WTC11 (cell line): ENCODE measurements at regions not wholly inside any gene's neighbourhood (a gene's known extent, or its start where the extent isn't known, plus 50 kb on each side); places are given as distances from the start of the nearest gene placed in this dataset.

ENCODE experiments used
- ATAC-seq: fragments of 200-7000 bp; cut with Tn5 transposase; 2 replicates; pipeline ENCODE4 v1.10.0; 2021; ENCODE audit warnings: mild to moderate bottlenecking, moderate library complexity
- CTCF ChIA-PET: fragments of 300-600 bp; sonication (Branson Sonifier 250); formaldehyde crosslinking; loops from one replicate; lab custom pipeline; 2021; ENCODE audit warnings: antibody characterized with exemption; lab: Charles Lee
- POLR2A ChIA-PET: fragments of 350-600 bp; sonication (Branson Sonifier 250); formaldehyde crosslinking; loops from one replicate; lab custom pipeline; 2021; ENCODE audit warnings: antibody characterized with exemption; lab: Charles Lee
- DNase-seq: peaks from one replicate; pipeline ENCODE4 v3.0.0; 2021; ENCODE audit warnings: low spot score
- H3K27ac Mint-ChIP-seq: 2 replicates; pipeline ENCODE4 v1.8.0; 2021; ENCODE audit warnings: mixed read lengths
- H3K27me3 Mint-ChIP-seq: 2 replicates; pipeline ENCODE4 v1.8.0; 2021; ENCODE audit warnings: low read depth, mild to moderate bottlenecking, moderate library complexity, mixed read lengths
- H3K36me3 Mint-ChIP-seq: 2 replicates; pipeline ENCODE4 v1.8.0; 2021; ENCODE audit warnings: mixed read lengths
- H3K4me1 Mint-ChIP-seq: 2 replicates; pipeline ENCODE4 v1.8.0; 2022; ENCODE audit warnings: mixed read lengths
- H3K4me3 Mint-ChIP-seq: 2 replicates; pipeline ENCODE4 v1.8.0; 2021; ENCODE audit warnings: mild to moderate bottlenecking, moderate library complexity, mixed read lengths
- H3K9me3 Mint-ChIP-seq: 2 replicates; pipeline ENCODE4 v1.8.0; 2021; ENCODE audit warnings: mixed read lengths
- ARID4B ChIP-seq: sonication (generic); formaldehyde crosslinking; IDR thresholded peaks from 2 replicates; pipeline ENCODE4 v1.8.0; 2023; ENCODE audit warnings: missing genetic modification reagents, mild to moderate bottlenecking, borderline replicate concordance
- ATF1 ChIP-seq: sonication (generic); formaldehyde crosslinking; IDR thresholded peaks from 2 replicates; pipeline ENCODE4 v1.8.1; 2023; ENCODE audit warnings: mild to moderate bottlenecking, moderate library complexity, missing genetic modification reagents
- CBFB ChIP-seq: sonication (generic); formaldehyde crosslinking; IDR thresholded peaks from 2 replicates; pipeline ENCODE4 v1.8.1; 2022; ENCODE audit warnings: mild to moderate bottlenecking, low read depth, missing genetic modification reagents
- FOXJ3 ChIP-seq: sonication (generic); formaldehyde crosslinking; IDR thresholded peaks from 2 replicates; pipeline ENCODE4 v1.9.0; 2021; ENCODE audit warnings: missing genetic modification reagents, mild to moderate bottlenecking, borderline replicate concordance
- FOXK1 ChIP-seq: sonication (generic); formaldehyde crosslinking; IDR thresholded peaks from 2 replicates; pipeline ENCODE4 v1.8.0; 2022; ENCODE audit warnings: mild to moderate bottlenecking, moderate library complexity, missing genetic modification reagents
- FOXP1 ChIP-seq: sonication (generic); formaldehyde crosslinking; IDR thresholded peaks from 2 replicates; pipeline ENCODE4 v1.8.0; 2022; ENCODE audit warnings: missing genetic modification reagents, mild to moderate bottlenecking, moderate library complexity, borderline replicate concordance
- FOXP4 ChIP-seq: sonication (generic); formaldehyde crosslinking; IDR thresholded peaks from 2 replicates; pipeline ENCODE4 v1.8.0; 2022; ENCODE audit warnings: mild to moderate bottlenecking, missing genetic modification reagents
- GRHL2 ChIP-seq: fragments of 250-450 bp; sonication (Bioruptor Pico); IDR thresholded peaks from 2 replicates; pipeline ENCODE4 v1.8.0; 2022; ENCODE audit warnings: mild to moderate bottlenecking, moderate library complexity; ENCODE audit not compliant: insufficient replicate concordance, severe bottlenecking
- JAZF1 ChIP-seq: fragments of 250-450 bp; sonication (Bioruptor Pico); IDR thresholded peaks from 2 replicates; pipeline ENCODE4 v1.9.0; 2021; ENCODE audit warnings: moderate library complexity, mild to moderate bottlenecking, inconsistent platforms
- MAX ChIP-seq: sonication (generic); formaldehyde crosslinking; IDR thresholded peaks from 2 replicates; pipeline ENCODE4 v1.8.0; 2022; ENCODE audit warnings: mild to moderate bottlenecking, missing genetic modification reagents
- NFYB ChIP-seq: sonication (generic); formaldehyde crosslinking; conservative IDR thresholded peaks from 2 replicates; pipeline ENCODE4 v1.8.0; 2022; ENCODE audit warnings: low read depth, missing genetic modification reagents
- NR3C1 ChIP-seq: sonication (generic); formaldehyde crosslinking; conservative IDR thresholded peaks from 2 replicates; pipeline ENCODE4 v1.8.1; 2023; ENCODE audit warnings: low read depth, mild to moderate bottlenecking, missing genetic modification reagents
- OVOL2 ChIP-seq: fragments of 250-450 bp; sonication (Bioruptor Pico); IDR thresholded peaks from 2 replicates; pipeline ENCODE4 v1.9.0; 2021; ENCODE audit warnings: mild to moderate bottlenecking, borderline replicate concordance
- SMAD3 ChIP-seq: sonication (generic); formaldehyde crosslinking; IDR thresholded peaks from 2 replicates; pipeline ENCODE4 v1.8.0; 2022; ENCODE audit warnings: missing genetic modification reagents, mild to moderate bottlenecking, borderline replicate concordance
- SOX15 ChIP-seq: fragments of 250-450 bp; sonication (Bioruptor Pico); IDR thresholded peaks from 2 replicates; pipeline ENCODE4 v1.9.0; 2021; ENCODE audit warnings: mild to moderate bottlenecking
- ZNF121 ChIP-seq: sonication (generic); formaldehyde crosslinking; IDR thresholded peaks from 2 replicates; pipeline ENCODE4 v1.8.0; 2023; ENCODE audit warnings: missing genetic modification reagents
- ZNF232 ChIP-seq: sonication (generic); formaldehyde crosslinking; IDR thresholded peaks from 2 replicates; pipeline ENCODE4 v1.8.0; 2022; ENCODE audit warnings: mild to moderate bottlenecking, missing genetic modification reagents
- ZNF281 ChIP-seq: sonication (generic); formaldehyde crosslinking; IDR thresholded peaks from 2 replicates; pipeline ENCODE4 v1.8.0; 2023; ENCODE audit warnings: mild to moderate bottlenecking, missing genetic modification reagents
- ZNF317 ChIP-seq: sonication (generic); formaldehyde crosslinking; IDR thresholded peaks from 2 replicates; pipeline ENCODE4 v1.8.1; 2023; ENCODE audit warnings: low read depth, mild to moderate bottlenecking, moderate library complexity, missing genetic modification reagents, borderline replicate concordance

GRCh38 chr7:4436361-4436895, 245.7 kb upstream of the FOXK1 start:
- ATAC-seq (no peak), DNase-seq (no peak)
- H3K4me3 Mint-ChIP-seq: no peak overlapping the region
- peaks cover 7% of the 10 kb centered on the region; the same call in 1 of the 2 replicates for H3K27me3 Mint-ChIP-seq
- H3K27ac Mint-ChIP-seq: no peak overlapping the region
- peaks cover 32% of the 10 kb centered on the region for H3K9me3 Mint-ChIP-seq
- CTCF ChIA-PET: no interaction called here
- TF ChIP-seq MAX (no peak), ZNF281 (CRISPR knock-in tag) (no peak), GRHL2 (CRISPR knock-in tag) (no peak), ZNF121 (CRISPR knock-in tag) (no peak), CBFB (CRISPR knock-in tag) (no peak), ZNF232 (no peak), SOX15 (CRISPR knock-in tag) (no peak), SMAD3 (CRISPR knock-in tag) (no peak), ZNF317 (no peak), OVOL2 (CRISPR knock-in tag) (no peak), ARID4B (CRISPR knock-in tag) (no peak), JAZF1 (CRISPR knock-in tag) (no peak), FOXK1 (CRISPR knock-in tag) (no peak), FOXJ3 (no peak), FOXP4 (CRISPR knock-in tag) (no peak), NR3C1 (CRISPR knock-in tag) (no peak), ATF1 (no peak), FOXP1 (CRISPR knock-in tag) (no peak), NFYB (CRISPR knock-in tag) (no peak)
- POLR2A ChIA-PET: no interaction called here
- H3K4me1 Mint-ChIP-seq: no peaks in the 10 kb centered on the region
- no peaks in the 10 kb centered on the region for H3K36me3 Mint-ChIP-seq
